H1 (cell line): ENCODE measurements at regions not wholly inside any gene's neighbourhood (a gene's known extent, or its start where the extent isn't known, plus 50 kb on each side); places are given as distances from the start of the nearest gene placed in this dataset.

ENCODE experiments used
- CHD2 ChIP-seq: IDR thresholded peaks from 2 replicates; pipeline ENCODE4 v1.6.1; 2012; ENCODE audit warnings: low read length, improper control_type of control experiment
- GTF2F1 ChIP-seq: IDR thresholded peaks from 2 replicates; pipeline ENCODE4 v1.6.1; 2012; ENCODE audit warnings: low read depth, low read length, improper control_type of control experiment, borderline replicate concordance
- JUN ChIP-seq: IDR thresholded peaks from 2 replicates; pipeline ENCODE4 v1.6.1; 2011; ENCODE audit warnings: low read depth, mild to moderate bottlenecking, improper control_type of control experiment, low read length
- TBP ChIP-seq: IDR thresholded peaks from 2 replicates; pipeline ENCODE4 v1.6.1; 2011; ENCODE audit warnings: low read depth, low read length, improper control_type of control experiment

DNA sequence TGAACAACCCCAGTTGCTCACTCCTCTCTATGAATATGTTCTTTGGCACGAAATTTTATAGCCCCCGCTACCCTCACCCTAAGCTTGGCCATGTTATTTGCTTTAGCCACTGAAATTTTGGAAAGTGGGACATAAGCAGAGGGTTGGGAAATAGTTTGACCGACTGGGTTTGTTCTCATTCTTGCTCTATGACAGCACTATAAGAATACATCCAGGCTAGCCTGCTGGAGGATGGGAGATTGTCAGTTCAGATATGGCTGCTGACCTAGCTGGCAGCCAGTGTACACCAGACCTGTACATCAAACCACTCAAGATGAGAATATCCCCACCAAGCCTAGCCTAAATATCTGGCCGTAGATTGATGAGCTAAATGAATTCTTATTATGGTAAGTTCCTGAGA is 298.1 kb downstream of the PDGFC start (continued):
- no peak for TF ChIP-seq JUN
- TF ChIP-seq TBP: no peak
- no peak for TF ChIP-seq CHD2
- no peak for TF ChIP-seq GTF2F1
